NOMO-1 treated with dmso at 0.1 percent for 144 hours (cell line): ENCODE measurements at regions not wholly inside any gene's neighbourhood (a gene's known extent, or its start where the extent isn't known, plus 50 kb on each side); places are given as distances from the start of the nearest gene placed in this dataset.
"Not testable (repeated sequence)": the region's sequence is repeated elsewhere in the genome, so short reads cannot be mapped to it uniquely, and the experiment has no call there.

Experiments used
- DNase-seq: peaks from one replicate; lab custom pipeline; 2025; ENCODE audit not compliant: unreplicated experiment; lab: John Stamatoyannopoulos, UW

GRCh38 chr10:46095943-46096342 lies 49.9 kb upstream of the MSMB start:
- DNase-seq, result not testable (repeated sequence)

- no peak for DNase-seq
Measured at GRCh38 chr10:46096446-46096845, 50.4 kb upstream of the MSMB start.

- DNase-seq, result peak; percentile 51
Measured at GRCh38 chr10:46096909-46097575, 51.0 kb upstream of the MSMB start.

GRCh38 chr10:46097576-46098317 lies 51.7 kb upstream of the MSMB start:
- DNase-seq, result no peak

- no peak for DNase-seq
Measured at GRCh38 chr10:46098386-46098785, 52.3 kb upstream of the MSMB start.

GRCh38 chr10:46098925-46099324 lies 52.9 kb upstream of the MSMB start:
- not testable (repeated sequence) for DNase-seq

- DNase-seq, result no peak
Measured at GRCh38 chr10:46104071-46104585, 58.1 kb upstream of the MSMB start.

- DNase-seq, result not testable (repeated sequence)
Measured at GRCh38 chr10:46105416-46105815, 59.3 kb upstream of the MSMB start.

- not testable (repeated sequence) for DNase-seq
Measured at GRCh38 chr10:46105856-46106409, 59.9 kb upstream of the MSMB start.

GRCh38 chr10:46106410-46107255 lies 60.6 kb upstream of the MSMB start:
- DNase-seq, result peak; percentile 64

GRCh38 chr10:46108158-46108499 lies 62.1 kb upstream of the MSMB start:
- not testable (repeated sequence) for DNase-seq

- DNase-seq, result not testable (repeated sequence)
Measured at GRCh38 chr10:46154271-46154670, 108.2 kb upstream of the MSMB start.

- DNase-seq, result not testable (repeated sequence)
Measured at GRCh38 chr10:46154683-46155082, 108.6 kb upstream of the MSMB start.

GRCh38 chr10:46156866-46157265 lies 110.8 kb upstream of the MSMB start:
- not testable (repeated sequence) for DNase-seq

- DNase-seq, result no peak
Measured at GRCh38 chr10:46169736-46170135, 117.1 kb upstream of the ANTXRL start.

- DNase-seq, result no peak
Measured at GRCh38 chr10:46170789-46171188, 116.0 kb upstream of the ANTXRL start.

- DNase-seq, result no peak
Measured at GRCh38 chr10:46171661-46172060, 115.1 kb upstream of the ANTXRL start.

GRCh38 chr10:46175296-46175695 lies 111.5 kb upstream of the ANTXRL start:
- no peak for DNase-seq

- DNase-seq, result no peak
Measured at GRCh38 chr10:46175831-46176230, 111.0 kb upstream of the ANTXRL start.

- not testable (repeated sequence) for DNase-seq
Measured at GRCh38 chr10:46187431-46187830, 99.4 kb upstream of the ANTXRL start.

- DNase-seq, result no peak
Measured at GRCh38 chr10:46197050-46197449, 89.7 kb upstream of the ANTXRL start.
